PC-9 (cell line): ENCODE measurements at regions not wholly inside any gene's neighbourhood (a gene's known extent, or its start where the extent isn't known, plus 50 kb on each side); places are given as distances from the start of the nearest gene placed in this dataset.

ENCODE experiments used
- CTCF ChIP-seq: fragments of 200-600 bp; sonication (generic); conservative IDR thresholded peaks from 2 replicates; pipeline ENCODE4 v1.6.1; 2017; ENCODE audit warnings: mixed run types, antibody characterized with exemption, mild to moderate bottlenecking, moderate library complexity
- EZH2 ChIP-seq: fragments of 200-600 bp; sonication (generic); IDR thresholded peaks from 2 replicates; pipeline ENCODE4 v1.8.0; 2017; ENCODE audit warnings: antibody characterized with exemption, low read depth

DNA sequence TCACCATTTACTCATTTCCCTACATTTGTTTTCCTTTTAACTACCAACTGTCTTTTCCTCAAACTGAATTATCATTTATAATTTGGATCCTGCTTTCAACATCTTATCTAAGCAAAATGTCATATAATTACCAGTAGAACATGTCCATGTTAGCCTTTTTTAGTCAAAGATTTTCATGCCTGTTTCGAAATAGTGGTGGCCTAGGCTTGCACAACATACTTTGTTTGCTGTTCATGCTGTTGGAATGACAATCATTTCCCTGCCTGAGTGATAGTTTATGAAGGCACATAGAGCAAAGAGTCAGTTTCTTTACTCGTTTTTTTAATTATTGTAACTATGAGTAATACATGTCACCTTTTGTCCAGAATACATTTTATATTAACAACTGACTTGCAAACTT, 144.3 kb upstream of the ANO3 start:
- no peak for TF ChIP-seq CTCF
- no peak for TF ChIP-seq EZH2
